SU-DHL-6 (cell line): ENCODE measurements at regions not wholly inside any gene's neighbourhood (a gene's known extent, or its start where the extent isn't known, plus 50 kb on each side); places are given as distances from the start of the nearest gene placed in this dataset.

Experiments
- H2AFZ ChIP-seq: fragments of 200-600 bp; sonication (generic); 2 replicates; pipeline ENCODE4 v1.6.1; 2014; ENCODE audit warnings: low read depth, mild to moderate bottlenecking, moderate library complexity, mixed read lengths, antibody characterized with exemption, low read length; ENCODE audit not compliant: severe bottlenecking
- H3F3A ChIP-seq: fragments of 200-600 bp; shearing (Covaris generic); 2 replicates; pipeline ENCODE4 v1.6.0; 2016; ENCODE audit warnings: antibody characterized with exemption, mild to moderate bottlenecking; ENCODE audit not compliant: insufficient read depth
- H3K27ac ChIP-seq: fragments of 200-600 bp; sonication (generic); 2 replicates; pipeline ENCODE4 v1.5.1; 2016; ENCODE audit warnings: low read depth, mild to moderate bottlenecking, low read length, moderate library complexity, mixed read lengths
- H3K27me3 ChIP-seq: fragments of 200-600 bp; sonication (generic), shearing (Covaris generic); 2 replicates; pipeline ENCODE4 v1.6.0; 2014; ENCODE audit warnings: mild to moderate bottlenecking, low read length
- H3K36me3 ChIP-seq: fragments of 200-600 bp; sonication (generic); 2 replicates; pipeline ENCODE4 v1.6.1; 2014; ENCODE audit warnings: mild to moderate bottlenecking, low read length, mixed read lengths
- H3K4me2 ChIP-seq: fragments of 300-600, 200-600 bp; shearing (Covaris generic), sonication (generic); 2 replicates; pipeline ENCODE4 v1.6.0; 2014; ENCODE audit warnings: low read length, low read depth, mild to moderate bottlenecking; ENCODE audit not compliant: poor library complexity, severe bottlenecking
- H3K4me3 ChIP-seq: fragments of 200-600 bp; sonication (generic); 2 replicates; pipeline ENCODE4 v1.5.1; 2014; ENCODE audit warnings: antibody characterized with exemption, low read length, mild to moderate bottlenecking, mixed read lengths; ENCODE audit not compliant: insufficient read depth, poor library complexity, severe bottlenecking
- H3K79me2 ChIP-seq: fragments of 200-600 bp; sonication (generic); 2 replicates; pipeline ENCODE4 v1.6.1; 2014; ENCODE audit warnings: mild to moderate bottlenecking, low read length, moderate library complexity; ENCODE audit not compliant: insufficient read depth
- H3K9ac ChIP-seq: fragments of 200-600 bp; sonication (generic); 2 replicates; pipeline ENCODE4 v1.7.0; 2014; ENCODE audit warnings: mild to moderate bottlenecking, low read length
- H3K9me2 ChIP-seq: fragments of 200-600 bp; sonication (generic); replicated peaks from 2 replicates; pipeline ENCODE4 v1.6.1; 2014; ENCODE audit warnings: low read length; ENCODE audit not compliant: insufficient read depth
- H3K9me3 ChIP-seq: fragments of 200-600 bp; sonication (generic); 2 replicates; pipeline ENCODE4 v1.6.1; 2014; ENCODE audit warnings: low read length, mixed read lengths; ENCODE audit not compliant: insufficient read depth
- H4K20me1 ChIP-seq: fragments of 200-600 bp; sonication (generic); 2 replicates; pipeline ENCODE4 v1.6.1; 2014; ENCODE audit warnings: low read depth, mild to moderate bottlenecking, antibody characterized with exemption, low read length, moderate library complexity, mixed read lengths
- CTCF ChIP-seq: fragments of 200-600 bp; sonication (generic); IDR thresholded peaks from one replicate; pipeline ENCODE4 v1.5.1; 2017; ENCODE audit warnings: antibody characterized with exemption, mild to moderate bottlenecking, low read length, moderate library complexity; ENCODE audit not compliant: insufficient read depth, poor library complexity, severe bottlenecking
- EZH2phosphoT487 ChIP-seq: fragments of 200-600 bp; sonication (generic), shearing (Covaris generic); conservative IDR thresholded peaks from 2 replicates; pipeline ENCODE4 v1.6.1; 2018; ENCODE audit warnings: mild to moderate bottlenecking, antibody characterized with exemption, low read length, moderate library complexity, mixed read lengths

- H3K9me3 ChIP-seq = no peaks in the 10 kb centered on the region
- no peak overlapping the region for H3K4me3 ChIP-seq
- no peaks in the 10 kb centered on the region for H3F3A ChIP-seq
- H3K27ac ChIP-seq = no peak overlapping the region
- TF ChIP-seq CTCF (no peak), EZH2phosphoT487 (no peak)
- no peaks in the 10 kb centered on the region for H4K20me1 ChIP-seq
- H3K79me2 ChIP-seq = no peaks in the 10 kb centered on the region
- no peak overlapping the region for H3K4me2 ChIP-seq
- no peaks in the 10 kb centered on the region for H3K9me2 ChIP-seq
- no peaks in the 10 kb centered on the region for H3K36me3 ChIP-seq
- H3K9ac ChIP-seq = no peak overlapping the region
- H2AFZ ChIP-seq = no peak overlapping the region
- H3K27me3 ChIP-seq = no peaks in the 10 kb centered on the region
Measured at GRCh38 chr4:17170131-17170530, 271.7 kb upstream of the LDB2 start.

GRCh38 chr4:17169699-17170098 lies 271.3 kb upstream of the LDB2 start:
- no peaks in the 10 kb centered on the region for H3K9me2 ChIP-seq
- H3K4me2 ChIP-seq = no peak overlapping the region
- no peak overlapping the region for H2AFZ ChIP-seq

GRCh38 chr4:17168571-17168970 lies 270.1 kb upstream of the LDB2 start:
- no peak overlapping the region for H2AFZ ChIP-seq

More at GRCh38 chr4:17169699-17170098, 271.3 kb upstream of the LDB2 start:
- Histone ChIP-seq H3F3A (no peaks in the 10 kb centered on the region), H3K36me3 (no peaks in the 10 kb centered on the region), H3K9me3 (no peaks in the 10 kb centered on the region), H3K27ac (no peak overlapping the region), H3K79me2 (no peaks in the 10 kb centered on the region), H4K20me1 (no peaks in the 10 kb centered on the region), H3K27me3 (no peaks in the 10 kb centered on the region), H3K4me3 (no peak overlapping the region), H3K9ac (no peak overlapping the region)
- TF ChIP-seq CTCF (no peak), EZH2phosphoT487 (no peak)

More at GRCh38 chr4:17168571-17168970, 270.1 kb upstream of the LDB2 start:
- no peak overlapping the region for H3K27ac ChIP-seq
- H3F3A ChIP-seq = no peaks in the 10 kb centered on the region
- no peaks in the 10 kb centered on the region for H3K9me3 ChIP-seq
- no peaks in the 10 kb centered on the region for H3K79me2 ChIP-seq
- no peak overlapping the region for H3K4me2 ChIP-seq
- H3K9ac ChIP-seq = no peak overlapping the region
- no peaks in the 10 kb centered on the region for H3K36me3 ChIP-seq
- H3K27me3 ChIP-seq = no peaks in the 10 kb centered on the region
- no peak overlapping the region for H3K4me3 ChIP-seq
- H3K9me2 ChIP-seq = no peaks in the 10 kb centered on the region
- no peaks in the 10 kb centered on the region for H4K20me1 ChIP-seq
- TF ChIP-seq EZH2phosphoT487 (no peak), CTCF (no peak)
